NK-92 treated with Interleukin-12 subunit alpha and Interleukin-12 subunit beta, amount 100 ng/mL, for 24 hours (cell line): ENCODE measurements at regions not wholly inside any gene's neighbourhood (a gene's known extent, or its start where the extent isn't known, plus 50 kb on each side); places are given as distances from the start of the nearest gene placed in this dataset.
"Not testable (repeated sequence)": the region's sequence is repeated elsewhere in the genome, so short reads cannot be mapped to it uniquely, and the experiment has no call there.

Experiments used
- DNase-seq: peaks from one replicate; lab custom pipeline; 2025; lab: John Stamatoyannopoulos, UW

DNA sequence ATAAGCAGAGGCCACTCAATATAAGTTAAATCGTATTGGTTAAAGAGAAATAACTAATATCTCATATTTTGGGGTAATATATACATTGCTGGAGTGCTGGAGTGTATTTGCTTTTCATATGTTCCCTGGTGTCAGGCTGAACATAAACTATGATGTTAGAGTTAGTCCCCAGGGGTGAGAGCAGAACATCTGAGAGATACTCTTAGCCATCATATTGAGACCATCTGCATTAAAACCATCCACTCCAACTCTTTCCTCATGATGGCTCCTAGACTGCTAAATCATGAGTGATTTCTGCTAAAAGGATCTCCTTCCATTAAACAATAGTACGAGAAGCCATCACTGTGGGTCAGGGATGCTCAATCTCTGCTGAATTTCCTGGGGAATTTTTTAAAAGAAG lies 436.2 kb downstream of the DTWD2 start:
- DNase-seq: no peak

DNA sequence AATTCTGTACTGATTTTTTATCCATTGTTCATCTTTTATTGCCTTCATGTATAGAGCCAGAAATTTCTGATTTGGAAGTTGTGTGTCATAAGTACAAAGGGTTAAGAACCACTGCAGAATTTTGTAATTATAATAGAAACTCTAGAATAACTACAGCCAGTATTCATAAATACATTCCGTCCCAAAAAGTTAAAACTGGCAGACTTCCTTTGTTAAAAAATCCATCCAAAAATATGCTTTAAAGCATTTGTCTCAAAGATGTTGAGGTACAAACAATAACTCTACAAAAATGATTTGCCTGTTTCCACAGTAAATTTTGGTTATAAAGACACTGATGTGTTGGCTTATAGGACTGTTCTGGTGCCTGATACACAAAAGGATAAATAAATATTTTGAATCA lies 436.6 kb downstream of the DTWD2 start:
- DNase-seq: no peak

DNA sequence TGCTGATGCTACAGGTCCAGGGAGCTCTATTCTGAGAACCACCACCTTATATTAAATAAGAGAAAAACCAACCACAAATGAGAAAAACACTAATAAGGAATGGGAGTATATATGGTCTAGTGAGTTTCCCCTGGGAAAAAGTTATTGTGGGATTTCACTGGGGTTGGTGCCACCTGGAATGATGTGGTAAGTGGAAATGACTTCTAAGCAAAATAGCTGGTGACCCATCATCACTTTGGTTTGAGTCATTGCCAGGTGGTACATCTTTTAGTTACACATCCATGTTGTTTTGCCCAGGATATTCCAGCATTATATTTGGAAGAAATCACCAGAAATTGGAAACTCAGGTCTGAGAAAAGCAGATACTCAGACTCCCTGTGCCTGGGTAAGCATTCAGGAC lies 437.3 kb downstream of the DTWD2 start:
- DNase-seq: no peak

DNA sequence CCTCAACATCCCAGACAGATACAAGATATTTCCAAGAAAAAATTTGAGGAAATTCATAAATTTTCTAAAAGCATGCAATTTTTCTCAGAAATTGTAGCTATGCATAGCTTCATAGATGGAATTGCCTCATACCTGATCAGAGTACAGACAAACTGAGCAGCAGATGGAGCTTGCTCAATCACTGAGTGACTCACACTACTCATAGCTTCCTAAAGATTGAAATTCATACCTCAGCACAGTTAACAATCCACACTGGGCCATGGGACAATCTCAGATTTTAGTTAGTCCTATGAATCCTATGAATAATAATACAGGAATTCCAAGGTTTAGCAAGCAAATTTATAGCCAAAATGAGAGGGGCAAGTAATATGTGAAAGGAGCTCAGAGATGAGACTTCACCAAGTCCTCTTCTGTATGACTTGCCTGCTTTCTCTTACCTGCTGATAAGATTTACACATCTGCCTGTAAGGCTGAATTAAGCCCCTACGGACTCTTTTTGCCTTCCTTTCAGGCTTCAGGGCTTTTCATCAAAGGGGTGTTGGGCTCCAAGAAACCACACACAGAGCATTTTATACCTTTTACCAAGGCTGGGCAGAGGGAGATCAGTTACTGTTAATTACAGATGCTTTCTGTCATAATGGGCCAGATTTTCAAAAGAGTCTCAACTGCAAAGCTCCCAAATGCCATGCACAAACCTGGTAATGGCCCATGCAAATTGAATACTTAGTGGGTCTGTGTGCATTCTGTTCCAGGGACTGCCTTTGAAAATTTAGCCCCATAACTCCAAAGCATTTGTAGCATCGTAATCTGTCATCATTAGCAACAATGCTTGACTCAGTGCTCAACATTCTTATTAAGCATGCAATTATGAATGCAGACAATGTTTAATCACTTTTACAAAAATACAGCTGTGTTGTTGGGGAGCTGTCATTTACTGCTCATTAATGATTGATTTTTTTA lies 439.3 kb downstream of the DTWD2 start:
- DNase-seq: no peak

DNA sequence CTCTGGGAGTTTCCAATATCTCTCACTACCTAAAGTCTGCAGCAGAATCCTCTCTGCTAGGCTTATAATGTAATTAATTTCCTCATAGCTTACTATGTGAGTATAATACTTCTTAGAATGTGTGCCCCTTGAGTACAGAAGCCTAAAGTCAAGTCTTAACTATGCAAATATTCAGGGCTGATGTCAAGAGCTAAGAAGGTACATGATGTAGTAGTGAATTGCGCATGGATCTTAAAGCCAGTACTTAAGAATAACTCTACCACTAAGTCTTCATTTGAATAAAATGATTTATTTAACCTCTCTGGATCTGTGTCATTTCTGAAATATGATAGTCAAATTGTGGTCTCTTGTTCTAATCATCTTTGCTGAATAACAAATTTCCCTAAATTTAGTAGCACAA lies 442.9 kb downstream of the DTWD2 start:
- DNase-seq: no peak

DNA sequence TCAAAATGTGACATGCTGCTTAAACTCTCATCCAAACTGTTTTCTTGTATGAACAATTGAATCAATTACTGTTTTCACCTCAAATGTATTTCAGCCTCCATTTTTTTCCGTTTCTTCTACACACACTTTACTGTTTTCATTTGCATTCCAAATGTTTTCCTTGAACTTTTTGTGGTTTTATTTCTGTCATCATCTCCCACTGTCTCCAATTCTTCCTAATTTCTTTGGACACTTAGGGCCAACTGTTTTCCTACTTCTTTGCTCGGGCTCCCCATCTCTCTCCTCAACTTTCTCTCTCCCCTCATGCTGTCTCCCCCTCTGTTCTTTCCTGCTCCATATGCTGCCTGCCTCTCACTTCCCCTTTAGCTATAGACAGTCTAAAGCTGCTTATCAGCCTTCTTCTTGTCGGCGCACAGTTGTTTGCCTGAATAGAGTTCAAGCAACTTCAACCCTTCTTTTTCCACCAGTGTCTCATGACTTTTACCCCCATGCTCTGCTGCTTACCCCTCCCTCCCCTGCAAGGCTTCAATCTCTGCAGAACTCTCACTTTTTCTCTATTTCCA lies 443.4 kb downstream of the DTWD2 start:
- no peak for DNase-seq

DNA sequence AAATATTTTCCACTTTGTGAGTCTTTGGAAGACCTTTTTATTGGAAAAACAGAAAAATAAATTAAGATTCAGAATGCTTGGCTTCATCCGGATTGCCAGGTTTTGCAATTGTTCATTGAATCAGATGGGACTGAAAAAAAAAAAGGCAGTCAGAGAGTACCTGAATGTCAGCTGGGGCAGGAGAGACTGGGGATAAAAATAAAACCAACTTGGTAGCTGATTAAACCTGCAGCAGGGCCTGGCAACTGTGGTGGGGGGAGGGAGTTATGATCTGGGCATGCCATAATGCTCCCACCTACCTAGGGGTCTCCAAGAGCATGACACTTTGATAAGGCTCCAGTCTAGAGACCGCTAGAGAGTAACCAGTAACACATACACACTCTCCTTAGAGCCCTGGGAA lies 454.4 kb downstream of the DTWD2 start:
- DNase-seq: no peak

DNA sequence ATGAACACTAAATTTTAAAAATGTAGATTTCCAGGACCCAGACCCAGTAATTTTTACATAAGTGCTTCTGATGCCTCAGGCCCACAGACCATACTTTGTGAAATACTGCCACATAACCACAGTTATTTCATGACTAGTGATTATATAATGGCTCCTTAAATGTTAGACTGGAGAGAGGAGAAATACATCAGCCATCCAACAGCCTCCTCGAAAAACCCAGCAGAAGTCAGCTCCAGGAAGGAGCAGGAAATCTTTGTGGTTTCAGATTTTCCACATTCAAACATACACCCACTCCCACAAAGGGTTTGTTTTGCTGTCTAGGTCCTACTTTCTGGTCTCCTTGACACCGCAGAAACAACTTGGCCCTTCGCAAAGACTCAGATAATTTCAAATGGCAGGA lies 455.2 kb downstream of the DTWD2 start:
- no peak for DNase-seq

DNA sequence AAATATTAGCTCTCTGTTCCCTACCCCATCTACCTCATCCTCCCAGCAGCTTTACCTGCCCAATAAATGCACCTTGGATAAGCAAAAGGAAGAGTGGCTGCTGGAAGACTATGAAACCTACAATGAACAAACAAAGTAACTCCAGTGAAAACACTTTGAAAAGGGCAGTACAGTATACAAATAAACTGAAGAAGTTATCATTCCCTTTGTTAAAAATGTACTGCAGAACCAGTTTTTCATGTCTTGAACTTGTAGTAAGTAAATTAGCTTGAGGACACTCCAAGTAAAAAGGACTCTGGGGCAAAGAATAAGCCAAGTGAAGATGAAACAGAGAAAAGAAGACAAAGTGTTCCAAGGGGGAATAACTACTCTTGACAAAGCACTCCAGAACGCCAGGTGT lies 457.1 kb downstream of the DTWD2 start:
- DNase-seq: no peak

DNA sequence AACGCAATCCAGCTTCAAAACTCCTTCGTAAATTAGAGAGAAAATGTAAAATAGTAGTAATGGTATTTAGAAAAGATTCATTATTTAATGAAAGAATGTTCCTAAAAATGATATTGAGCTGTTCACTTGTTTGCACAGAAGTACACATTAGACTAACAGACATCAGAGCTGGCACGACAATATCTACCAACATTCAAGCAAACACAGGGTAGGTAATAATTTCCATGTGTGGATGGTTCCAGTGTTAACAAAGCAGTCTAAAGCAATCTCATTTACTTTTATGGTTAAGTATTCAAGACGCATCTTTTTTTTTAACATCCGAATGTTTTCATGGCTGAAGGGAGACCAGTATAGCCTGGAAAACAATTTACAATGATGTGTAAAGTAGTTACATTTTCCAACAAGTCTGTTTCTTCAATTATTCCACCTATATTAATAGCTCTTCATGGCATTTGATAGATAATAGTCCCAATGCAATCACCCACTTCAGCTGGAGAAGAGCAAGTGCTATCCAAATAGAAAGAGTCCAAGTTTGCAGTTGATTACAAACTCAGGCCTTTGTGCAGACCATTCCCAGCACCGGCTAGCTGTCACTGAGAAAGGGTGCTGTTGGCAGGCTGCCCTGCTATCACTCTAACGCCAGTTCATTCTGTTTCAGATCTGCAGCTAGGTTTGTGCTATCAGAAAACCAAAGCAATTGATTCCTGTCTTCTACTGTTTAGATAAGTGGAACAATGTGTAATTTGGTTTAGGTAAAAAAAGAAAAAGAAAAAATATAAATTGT lies 458.8 kb downstream of the DTWD2 start:
- DNase-seq: no peak

DNA sequence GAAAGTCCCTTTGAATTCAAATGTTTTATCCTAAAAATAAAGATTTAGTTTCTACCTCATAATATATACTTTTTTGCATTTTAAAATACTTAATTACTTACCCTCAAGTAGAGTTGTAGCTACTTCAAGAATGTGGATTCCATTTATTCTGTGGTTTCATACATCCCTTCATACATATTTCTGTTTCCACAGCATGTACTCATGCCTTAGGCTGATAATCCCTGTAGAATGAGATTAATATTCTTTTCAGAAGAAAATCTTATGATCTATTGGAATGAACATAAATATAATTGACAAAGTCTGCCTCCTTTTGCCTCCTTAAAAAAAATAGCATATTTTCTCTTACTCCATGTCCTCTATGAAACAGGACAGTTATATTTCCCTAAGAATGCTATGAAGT lies 465.7 kb downstream of the DTWD2 start:
- DNase-seq: no peak

DNA sequence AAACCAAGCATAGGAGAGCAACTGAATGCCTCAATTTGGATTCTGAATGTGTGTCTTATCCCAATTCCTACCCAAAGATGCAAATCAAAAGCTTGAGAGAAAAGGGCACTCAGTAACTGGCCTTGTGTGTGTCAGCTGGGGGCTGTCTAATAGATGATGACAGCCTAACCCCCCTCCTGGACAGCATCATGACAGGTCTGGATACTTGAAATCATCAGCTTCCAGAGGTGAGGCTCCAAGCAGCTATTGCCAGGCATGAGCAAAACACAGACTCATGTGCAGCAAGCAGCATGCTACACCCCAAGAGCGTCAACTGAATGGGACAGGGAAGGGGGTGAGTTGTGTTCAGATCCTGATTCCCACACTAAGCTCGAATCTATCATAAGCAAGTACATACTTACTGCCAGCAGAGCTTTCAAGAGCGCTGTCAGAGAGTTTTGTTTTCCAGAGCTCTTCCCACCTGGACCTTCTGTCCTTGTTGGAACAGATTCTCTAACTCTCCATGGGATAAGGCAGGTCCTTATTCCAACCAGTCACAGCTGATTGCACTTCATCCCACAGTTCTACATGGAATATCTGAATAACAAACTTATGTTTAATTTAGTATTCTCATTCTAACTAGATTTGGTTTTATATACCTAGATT lies 467.5 kb downstream of the DTWD2 start:
- no peak for DNase-seq

DNA sequence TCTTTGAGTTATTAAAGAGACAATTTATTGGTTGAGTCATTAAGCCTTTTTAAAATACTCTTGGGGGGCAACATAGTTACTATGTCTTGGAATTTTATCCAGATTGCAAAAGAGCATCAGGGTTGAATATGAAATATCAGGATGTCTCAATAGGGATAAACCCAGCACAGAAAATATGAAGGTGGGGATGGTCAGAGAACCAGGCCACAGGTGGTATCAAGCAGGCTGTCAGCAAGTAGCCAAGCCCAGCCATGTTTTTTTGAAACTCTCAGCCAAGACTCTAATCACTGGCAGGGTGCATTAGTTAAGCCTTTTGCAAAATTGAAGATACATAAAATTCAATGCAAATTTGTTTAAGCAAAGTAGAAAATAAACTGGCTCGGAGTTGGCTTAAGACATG lies 468.9 kb downstream of the DTWD2 start:
- no peak for DNase-seq

DNA sequence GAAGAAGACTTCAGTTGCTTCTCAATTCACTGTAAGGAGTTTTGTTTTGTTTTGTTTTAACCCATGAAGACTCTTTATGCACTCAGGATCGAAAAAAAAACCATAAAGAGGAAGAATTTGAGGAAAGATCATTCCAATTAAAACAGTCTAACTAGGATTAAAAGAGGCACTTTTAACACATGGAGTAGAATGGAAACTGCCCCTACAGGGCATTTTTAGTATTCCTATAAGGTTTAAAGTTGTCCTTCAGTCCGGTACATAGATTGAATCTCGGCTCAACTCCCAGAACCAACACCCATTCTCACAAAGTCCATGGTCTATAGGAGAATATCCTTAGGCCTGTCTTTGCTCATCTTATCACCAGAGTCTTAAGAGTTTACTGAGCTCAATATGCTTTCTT lies 469.6 kb downstream of the DTWD2 start:
- no peak for DNase-seq

DNA sequence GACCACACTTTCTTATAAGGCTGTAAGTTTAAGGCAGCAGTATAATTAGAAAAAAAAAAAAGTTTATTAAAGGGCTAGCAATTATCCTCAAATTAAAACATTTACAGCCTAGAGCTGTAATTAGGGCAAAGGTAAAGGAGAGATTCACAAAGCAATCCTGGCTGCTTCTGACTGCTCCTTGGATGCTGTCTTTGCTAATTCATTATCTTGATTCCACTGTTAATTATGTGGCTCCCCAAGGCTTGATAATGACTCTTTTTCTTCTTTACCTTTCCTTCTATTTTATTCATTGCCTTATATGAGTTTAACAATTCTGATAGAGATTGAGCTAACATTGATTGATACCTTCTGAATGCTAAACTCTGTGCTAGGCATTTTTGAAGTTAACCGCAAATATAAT lies 476.5 kb downstream of the DTWD2 start:
- DNase-seq: no peak

DNA sequence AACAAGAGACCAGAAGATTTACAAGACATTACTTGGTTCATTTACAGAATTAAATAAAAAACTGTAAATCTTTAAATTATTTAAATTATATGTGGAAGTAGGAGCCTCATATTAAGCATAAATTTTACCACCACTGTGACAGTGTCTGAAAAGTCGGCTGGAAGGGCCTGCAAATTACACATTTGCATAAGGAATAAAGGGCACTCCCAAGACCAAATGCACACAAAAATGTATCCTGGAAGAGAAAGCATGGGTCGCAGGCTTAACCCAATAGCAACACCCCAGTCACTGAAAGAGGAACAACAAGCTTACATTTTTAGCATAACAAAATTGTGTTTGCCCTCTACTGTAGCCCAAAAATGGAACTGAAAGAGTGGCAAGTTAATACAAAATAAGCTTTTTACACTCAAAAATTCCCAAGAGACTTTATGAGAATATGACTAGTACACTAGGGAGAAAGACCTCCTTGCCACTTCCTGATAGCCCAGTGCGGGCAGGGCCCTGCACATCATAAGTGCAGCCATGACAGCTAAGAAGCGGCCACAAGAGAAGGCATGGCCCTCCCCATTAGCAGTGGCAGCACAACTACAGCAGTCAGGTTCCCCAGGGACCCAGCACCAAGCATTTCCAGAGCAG lies 482.0 kb downstream of the DTWD2 start:
- no peak for DNase-seq

DNA sequence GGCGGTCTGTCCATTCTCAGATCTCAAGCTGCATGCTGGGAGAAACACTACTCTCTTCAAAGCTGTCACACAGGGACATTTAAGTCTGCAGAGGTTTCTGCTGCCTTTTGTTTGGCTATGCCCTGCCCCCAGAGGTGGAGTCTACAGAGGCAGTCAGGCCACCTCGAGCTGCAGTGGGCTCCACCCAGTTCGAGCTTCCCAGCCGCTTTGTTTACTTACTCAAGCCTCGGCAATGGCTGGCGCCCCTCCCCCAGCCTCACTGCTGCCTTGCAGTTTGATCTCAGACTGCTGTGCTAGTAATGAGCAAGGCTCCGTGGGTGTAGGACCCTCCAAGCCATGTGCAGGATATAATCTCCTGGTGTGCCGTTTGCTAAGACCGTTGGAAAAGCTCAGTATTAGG lies 486.1 kb downstream of the DTWD2 start:
- DNase-seq: not testable (repeated sequence)

DNA sequence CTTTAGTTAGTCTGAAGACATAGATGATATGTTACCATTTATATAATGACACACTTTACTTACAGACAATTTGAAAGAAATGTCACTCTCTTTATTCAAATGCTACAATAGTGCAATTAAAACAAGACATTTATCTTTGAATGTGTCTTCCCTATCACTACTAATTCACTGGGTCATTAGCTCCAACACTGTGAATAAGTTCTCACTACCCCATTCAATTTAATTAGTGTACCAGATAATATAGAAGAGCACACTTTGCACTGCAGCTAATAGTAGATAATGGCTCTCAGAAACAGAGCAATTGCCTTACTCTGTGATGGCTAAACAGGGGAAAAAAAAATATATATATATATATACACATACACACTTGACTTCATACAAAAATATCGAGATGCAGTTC lies 497.0 kb downstream of the DTWD2 start:
- DNase-seq: no peak

DNA sequence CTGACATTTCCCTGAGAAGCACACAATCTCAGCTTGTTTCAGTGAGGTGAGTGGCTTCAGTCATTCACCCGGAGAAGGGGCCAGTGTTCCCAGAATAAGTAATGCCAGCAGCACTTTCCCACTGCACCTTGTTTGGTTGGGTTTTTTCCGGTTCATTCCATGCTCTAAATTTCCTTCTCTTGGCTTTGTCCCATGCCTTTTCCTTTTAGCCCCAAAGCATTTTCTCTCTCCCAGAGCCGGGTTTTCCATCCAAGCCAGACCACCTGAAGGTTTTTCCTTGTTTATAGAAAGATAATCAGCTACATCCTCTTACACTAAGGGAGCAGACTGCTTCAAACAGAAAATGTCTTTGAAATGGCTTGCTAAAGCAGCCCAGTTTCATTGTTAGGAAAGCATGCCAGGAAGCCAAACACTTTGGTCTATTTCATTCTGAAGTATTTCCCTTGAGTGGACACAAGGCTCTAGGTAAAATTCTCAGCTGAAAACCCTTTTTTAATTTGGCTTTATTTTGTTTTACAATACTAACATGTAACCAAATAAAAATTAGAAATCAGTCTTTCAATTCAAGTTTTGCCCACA lies 501.6 kb downstream of the DTWD2 start:
- no peak for DNase-seq

DNA sequence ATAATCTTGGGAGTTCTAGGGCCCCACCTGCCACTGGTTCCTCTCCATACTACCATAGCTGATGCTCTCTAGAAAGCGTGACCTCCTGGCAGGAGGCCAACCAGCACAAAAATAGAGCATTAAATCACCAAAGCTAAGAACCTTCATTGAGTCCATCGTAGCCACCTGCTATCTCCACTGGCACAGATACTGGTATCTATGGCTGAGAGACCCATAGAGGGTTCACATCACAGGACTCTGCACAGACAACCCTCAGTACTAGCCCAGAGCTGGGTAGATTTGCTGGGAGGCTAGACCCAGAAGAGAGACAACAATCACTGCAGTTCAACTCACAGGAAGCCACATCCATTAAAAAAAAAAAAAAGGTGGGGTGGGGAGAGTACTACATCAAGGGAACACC lies 509.1 kb downstream of the DTWD2 start:
- no peak for DNase-seq

DNA sequence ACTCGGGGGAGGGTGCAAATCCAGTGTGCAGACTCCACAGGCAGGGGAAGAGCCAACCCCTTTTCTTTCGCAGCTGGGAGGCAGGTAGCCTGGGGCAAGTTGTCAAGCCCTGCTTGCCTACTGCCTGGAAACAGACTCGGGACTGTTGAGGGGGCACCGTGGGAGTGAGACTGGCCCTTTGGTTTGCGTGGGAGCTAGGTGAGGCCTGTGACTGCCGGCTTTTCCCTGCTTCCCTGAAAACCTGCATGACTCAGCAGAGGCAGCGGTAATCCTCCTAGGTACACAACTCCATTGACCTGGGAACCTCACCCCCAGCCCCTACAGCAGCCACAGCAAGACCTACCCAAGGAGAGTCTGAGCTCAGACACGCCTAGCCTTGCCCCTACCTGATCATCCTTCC lies 509.5 kb downstream of the DTWD2 start:
- DNase-seq: no peak

DNA sequence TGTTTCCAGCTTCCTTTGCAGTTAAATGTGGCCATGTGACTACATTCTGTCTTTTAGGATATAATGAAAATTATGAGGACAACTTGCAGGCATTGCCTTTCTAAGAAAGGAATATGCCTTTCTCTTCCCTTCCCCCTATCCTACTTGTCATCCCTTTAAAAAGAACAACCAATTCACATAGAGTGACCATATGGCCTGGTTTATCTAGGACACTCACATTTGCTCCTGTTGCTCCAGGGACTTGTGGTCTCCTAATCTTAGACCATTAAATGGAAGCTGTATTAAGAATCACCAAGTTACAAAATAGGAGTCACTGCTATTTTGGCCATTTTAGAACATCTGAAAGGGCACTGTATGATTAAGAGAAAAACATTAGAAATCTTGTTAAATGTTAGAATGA lies 520.3 kb downstream of the DTWD2 start:
- DNase-seq: no peak
